Activated naive CD4-positive, alpha-beta T cell treated with anti-CD3 and anti-CD28 coated beads for 36 hours (primary cell): ENCODE measurements at regions not wholly inside any gene's neighbourhood (a gene's known extent, or its start where the extent isn't known, plus 50 kb on each side); places are given as distances from the start of the nearest gene placed in this dataset.

Experiments used
- CTCF ChIA-PET: fragments of 350-600 bp; sonication (Branson Sonifier 250); formaldehyde crosslinking; loops from one replicate; lab custom pipeline; 2021; ENCODE audit warnings: antibody characterized with exemption; lab: Charles Lee
- DNase-seq: peaks from one replicate; pipeline ENCODE4 v3.0.0-alpha.2; 2020
- H3K27ac Mint-ChIP-seq: one replicate; pipeline ENCODE4 v1.8.0; 2021; ENCODE audit warnings: mild to moderate bottlenecking, mixed read lengths
- H3K27me3 Mint-ChIP-seq: one replicate; pipeline ENCODE4 v1.8.0; 2021; ENCODE audit warnings: low read depth, mixed read lengths
- H3K36me3 Mint-ChIP-seq: one replicate; pipeline ENCODE4 v1.8.0; 2021; ENCODE audit warnings: low read depth, mixed read lengths
- H3K4me1 Mint-ChIP-seq: one replicate; pipeline ENCODE4 v1.8.0; 2021; ENCODE audit warnings: low read depth, mixed read lengths
- H3K4me3 Mint-ChIP-seq: one replicate; pipeline ENCODE4 v1.8.0; 2021; ENCODE audit warnings: mild to moderate bottlenecking, moderate library complexity, mixed read lengths
- H3K9me3 Mint-ChIP-seq: one replicate; pipeline ENCODE4 v1.8.0; 2021; ENCODE audit warnings: mixed read lengths
- intact Hi-C: fragments of 100-400 bp; cut with micrococcal nuclease; formaldehyde crosslinking; loops from one replicate; pipeline ENCODE4 v1.15.1; 2023

GRCh38 chr4:189367832-189368231, 572.8 kb upstream of the FRG1 start:
- peaks cover 5% of the 10 kb centered on the region for H3K9me3 Mint-ChIP-seq
- DNase-seq = no peak
- H3K36me3 Mint-ChIP-seq = no peaks in the 10 kb centered on the region
- H3K27ac Mint-ChIP-seq = no peak overlapping the region
- H3K4me3 Mint-ChIP-seq = no peak overlapping the region
- H3K27me3 Mint-ChIP-seq = no peaks in the 10 kb centered on the region
- H3K4me1 Mint-ChIP-seq = no peaks in the 10 kb centered on the region
- intact Hi-C loops = no loop called here
- CTCF ChIA-PET = no interaction called here

- no peak overlapping the region for H3K4me3 Mint-ChIP-seq
- H3K4me1 Mint-ChIP-seq = no peaks in the 10 kb centered on the region
- intact Hi-C loops = no loop called here
- H3K9me3 Mint-ChIP-seq = peaks cover 7% of the 10 kb centered on the region
- H3K36me3 Mint-ChIP-seq = no peaks in the 10 kb centered on the region
- no peak for DNase-seq
- H3K27ac Mint-ChIP-seq = no peak overlapping the region
- CTCF ChIA-PET = no interaction called here
- H3K27me3 Mint-ChIP-seq = no peaks in the 10 kb centered on the region
These were observed 566.5 kb upstream of the FRG1 start for GRCh38 chr4:189374176-189374575.

- intact Hi-C loops = no loop called here
- H3K27me3 Mint-ChIP-seq = no peaks in the 10 kb centered on the region
- H3K9me3 Mint-ChIP-seq = peaks cover 5% of the 10 kb centered on the region
- no peak overlapping the region for H3K27ac Mint-ChIP-seq
- no peaks in the 10 kb centered on the region for H3K36me3 Mint-ChIP-seq
- CTCF ChIA-PET = no interaction called here
- DNase-seq = no peak
- H3K4me3 Mint-ChIP-seq = no peak overlapping the region
- no peaks in the 10 kb centered on the region for H3K4me1 Mint-ChIP-seq
These were observed 563.8 kb upstream of the FRG1 start for GRCh38 chr4:189376901-189377300.

- CTCF ChIA-PET = interaction anchor here (0.6 kb wide), 1 partner anchor 10 kb away, joined by 4 read pairs; no protein-coding TSS in a partner anchor
- no peaks in the 10 kb centered on the region for H3K27me3 Mint-ChIP-seq
These were observed 563.1 kb upstream of the FRG1 start for GRCh38 chr4:189377569-189377968.

GRCh38 chr4:189385098-189385497, 555.6 kb upstream of the FRG1 start:
- Mint-ChIP-seq H3K36me3 (no peaks in the 10 kb centered on the region), H3K27ac (no peak overlapping the region), H3K4me3 (no peak overlapping the region), H3K4me1 (no peaks in the 10 kb centered on the region), H3K9me3 (no peaks in the 10 kb centered on the region), H3K27me3 (no peaks in the 10 kb centered on the region)
- CTCF ChIA-PET = no interaction called here
- intact Hi-C loops = no loop called here
- no peak for DNase-seq

More at GRCh38 chr4:189377569-189377968, 563.1 kb upstream of the FRG1 start:
- no peak overlapping the region for H3K4me3 Mint-ChIP-seq
- intact Hi-C loops = no loop called here
- H3K27ac Mint-ChIP-seq = no peak overlapping the region
- no peak for DNase-seq
- H3K4me1 Mint-ChIP-seq = no peaks in the 10 kb centered on the region
- peaks cover 5% of the 10 kb centered on the region for H3K9me3 Mint-ChIP-seq
- no peaks in the 10 kb centered on the region for H3K36me3 Mint-ChIP-seq

- H3K4me3 Mint-ChIP-seq = no peak overlapping the region
- intact Hi-C loops = no loop called here
- H3K9me3 Mint-ChIP-seq = peaks cover under 1% of the 10 kb centered on the region
- DNase-seq = no peak
- H3K36me3 Mint-ChIP-seq = no peaks in the 10 kb centered on the region
- H3K27me3 Mint-ChIP-seq = no peaks in the 10 kb centered on the region
- no peaks in the 10 kb centered on the region for H3K4me1 Mint-ChIP-seq
- CTCF ChIA-PET = no interaction called here
- H3K27ac Mint-ChIP-seq = no peak overlapping the region
These were observed 555.1 kb upstream of the FRG1 start for GRCh38 chr4:189385579-189385978.

GRCh38 chr4:189396435-189396834, 544.2 kb upstream of the FRG1 start:
- CTCF ChIA-PET = no interaction called here
- Mint-ChIP-seq H3K9me3 (peaks cover 8% of the 10 kb centered on the region), H3K27me3 (no peaks in the 10 kb centered on the region), H3K27ac (no peak overlapping the region), H3K4me1 (no peaks in the 10 kb centered on the region), H3K4me3 (no peak overlapping the region), H3K36me3 (no peaks in the 10 kb centered on the region)
- intact Hi-C loops = no loop called here
- no peak for DNase-seq

GRCh38 chr4:189404271-189404670, 536.4 kb upstream of the FRG1 start:
- peaks cover 7% of the 10 kb centered on the region for H3K9me3 Mint-ChIP-seq
- no peaks in the 10 kb centered on the region for H3K4me1 Mint-ChIP-seq
- DNase-seq = no peak
- no peaks in the 10 kb centered on the region for H3K36me3 Mint-ChIP-seq
- no peak overlapping the region for H3K27ac Mint-ChIP-seq
- no peak overlapping the region for H3K4me3 Mint-ChIP-seq
- CTCF ChIA-PET = no interaction called here
- intact Hi-C loops = no loop called here
- H3K27me3 Mint-ChIP-seq = no peaks in the 10 kb centered on the region

- Mint-ChIP-seq H3K27me3 (no peaks in the 10 kb centered on the region), H3K27ac (no peak overlapping the region), H3K36me3 (no peaks in the 10 kb centered on the region), H3K4me1 (no peaks in the 10 kb centered on the region), H3K9me3 (no peaks in the 10 kb centered on the region), H3K4me3 (no peak overlapping the region)
- intact Hi-C loops = no loop called here
- no peak for DNase-seq
- CTCF ChIA-PET = no interaction called here
These were observed 531.5 kb upstream of the FRG1 start for GRCh38 chr4:189409158-189409557.

- intact Hi-C loops = no loop called here
- Mint-ChIP-seq H3K4me3 (no peak overlapping the region), H3K36me3 (no peaks in the 10 kb centered on the region), H3K4me1 (no peaks in the 10 kb centered on the region), H3K27ac (no peak overlapping the region), H3K9me3 (peaks cover 1% of the 10 kb centered on the region), H3K27me3 (no peaks in the 10 kb centered on the region)
- CTCF ChIA-PET = no interaction called here
- DNase-seq = no peak
These were observed 526.7 kb upstream of the FRG1 start for GRCh38 chr4:189414021-189414420.

GRCh38 chr4:189420572-189420971, 520.1 kb upstream of the FRG1 start:
- no peak overlapping the region for H3K4me3 Mint-ChIP-seq
- H3K9me3 Mint-ChIP-seq = peaks cover 10% of the 10 kb centered on the region
- intact Hi-C loops = no loop called here
- CTCF ChIA-PET = no interaction called here
- no peaks in the 10 kb centered on the region for H3K27me3 Mint-ChIP-seq
- H3K4me1 Mint-ChIP-seq = no peaks in the 10 kb centered on the region
- no peak overlapping the region for H3K27ac Mint-ChIP-seq
- no peaks in the 10 kb centered on the region for H3K36me3 Mint-ChIP-seq
- no peak for DNase-seq

GRCh38 chr4:189436207-189436606, 504.5 kb upstream of the FRG1 start:
- Mint-ChIP-seq H3K27ac (no peak overlapping the region), H3K4me1 (no peaks in the 10 kb centered on the region), H3K27me3 (no peaks in the 10 kb centered on the region), H3K36me3 (no peaks in the 10 kb centered on the region), H3K4me3 (no peak overlapping the region), H3K9me3 (peaks cover 7% of the 10 kb centered on the region)
- DNase-seq = no peak
- intact Hi-C loops = no loop called here
- CTCF ChIA-PET = interaction anchor here (1.8 kb wide), 1 partner anchor 357 kb away, joined by 4 read pairs; no protein-coding TSS in a partner anchor

GRCh38 chr4:189440716-189441115, 500.0 kb upstream of the FRG1 start:
- Mint-ChIP-seq H3K9me3 (peaks cover 7% of the 10 kb centered on the region), H3K36me3 (no peaks in the 10 kb centered on the region), H3K27ac (no peak overlapping the region), H3K4me1 (no peaks in the 10 kb centered on the region), H3K27me3 (no peaks in the 10 kb centered on the region), H3K4me3 (no peak overlapping the region)
- no peak for DNase-seq
- CTCF ChIA-PET = no interaction called here
- intact Hi-C loops = no loop called here

GRCh38 chr4:189443341-189443740, 497.3 kb upstream of the FRG1 start:
- no peaks in the 10 kb centered on the region for H3K27me3 Mint-ChIP-seq
- intact Hi-C loops = no loop called here
- peaks cover 2% of the 10 kb centered on the region for H3K9me3 Mint-ChIP-seq
- CTCF ChIA-PET = no interaction called here
- H3K4me3 Mint-ChIP-seq = no peak overlapping the region
- no peak overlapping the region for H3K27ac Mint-ChIP-seq
- H3K36me3 Mint-ChIP-seq = no peaks in the 10 kb centered on the region
- no peak for DNase-seq
- no peaks in the 10 kb centered on the region for H3K4me1 Mint-ChIP-seq
